ENCODE measurements at regions not wholly inside any gene's neighbourhood (a gene's known extent, or its start where the extent isn't known, plus 50 kb on each side); places are given as distances from the start of the nearest gene placed in this dataset.
A peak's percentile ranks its signal among the peaks of the same experiment; 100 is the strongest.

DNA sequence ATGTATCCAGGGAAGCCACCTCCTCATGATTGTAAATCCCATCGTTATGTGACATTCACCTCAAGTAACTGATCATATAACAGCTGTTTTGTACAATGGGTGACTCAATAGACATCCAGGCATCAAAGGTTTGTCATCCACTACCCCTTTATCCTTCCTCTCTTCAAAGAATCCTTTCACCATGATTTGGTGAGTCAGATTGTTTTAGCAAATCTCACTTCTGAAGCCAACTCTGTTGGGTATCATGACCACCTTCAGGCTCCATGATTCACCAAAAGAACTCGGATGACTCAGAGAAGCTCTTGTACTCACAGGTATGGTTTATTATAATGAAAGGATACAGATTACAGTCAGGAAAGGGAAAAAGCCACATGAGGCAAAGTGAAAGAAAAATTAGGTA is 132.1 kb downstream of the PWWP3B start:
- CTCF ChIA-PET = no interaction called here
- no peak for DNase-seq (ENCODE audit: extremely low spot score)
- POLR2A ChIA-PET = no interaction called here
- no peak for TF ChIP-seq FOXA1 (IDR thresholded peaks at IDR 0.05)

GRCh38 chrX:106300656-106301055 is 132.6 kb downstream of the PWWP3B start:
- CTCF ChIA-PET = no interaction called here
- DNase-seq (ENCODE audit: extremely low spot score) = no peak
- POLR2A ChIA-PET = no interaction called here
- no peak for TF ChIP-seq ZNF384 (IDR thresholded peaks at IDR 0.05)
- no peak for TF ChIP-seq ELF4 (IDR thresholded peaks at IDR 0.05)
- TF ChIP-seq SUZ12 (IDR thresholded peaks at IDR 0.05) = no peak
- TF ChIP-seq FOXA1 (IDR thresholded peaks at IDR 0.05) = no peak
- TF ChIP-seq TARDBP (IDR thresholded peaks at IDR 0.05) = no peak
- no peak for TF ChIP-seq LEF1 (IDR thresholded peaks at IDR 0.05; ENCODE audit: borderline replicate concordance)
- TF ChIP-seq CTBP1 (IDR thresholded peaks at IDR 0.05; ENCODE audit: borderline replicate concordance) = no peak
- no peak for TF ChIP-seq FOXM1 (IDR thresholded peaks at IDR 0.05; ENCODE audit: borderline replicate concordance)
- TF ChIP-seq BHLHE40 (IDR thresholded peaks at IDR 0.05; ENCODE audit: borderline replicate concordance) = no peak
- TF ChIP-seq PKNOX1 (IDR thresholded peaks at IDR 0.05) = no peak
- no peak for TF ChIP-seq FOXK2 (IDR thresholded peaks at IDR 0.05)
- TF ChIP-seq NFRKB (IDR thresholded peaks at IDR 0.05) = no peak
- no peak for TF ChIP-seq HDGF (IDR thresholded peaks at IDR 0.05; ENCODE audit: borderline replicate concordance)
- no peak for TF ChIP-seq ARNT (IDR thresholded peaks at IDR 0.05)
- TF ChIP-seq L3MBTL2 (conservative IDR thresholded peaks at IDR 0.05) = no peak
- no peak for TF ChIP-seq SP1 (IDR thresholded peaks at IDR 0.05)

DNA sequence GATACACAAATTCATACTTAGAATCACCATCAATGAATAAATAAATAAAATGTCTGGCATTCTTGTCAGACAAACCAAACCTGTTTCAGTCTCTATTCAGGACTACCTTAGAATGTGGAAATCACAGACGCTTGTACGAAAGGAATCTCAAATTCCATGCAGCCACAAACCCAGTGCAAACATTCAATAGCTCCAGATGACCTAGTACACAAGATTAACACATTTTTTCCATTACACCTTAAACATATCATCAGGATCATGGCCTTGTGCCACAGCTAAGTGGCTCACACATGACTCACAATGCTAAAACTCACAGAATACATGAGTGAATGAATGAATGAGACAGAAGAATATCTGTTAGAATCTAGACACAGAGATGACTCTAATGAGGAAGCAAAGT is 134.2 kb downstream of the PWWP3B start:
- DNase-seq (ENCODE audit: extremely low spot score) = no peak
- ChIA-PET CTCF (no interaction called here), POLR2A (no interaction called here)
- no peak for TF ChIP-seq ZNF384 (IDR thresholded peaks at IDR 0.05)

GRCh38 chrX:106306391-106306947 is 138.4 kb downstream of the PWWP3B start:
- peak; percentile 66 for TF ChIP-seq ELF4 (IDR thresholded peaks at IDR 0.05)
- TF ChIP-seq ZNF384 (IDR thresholded peaks at IDR 0.05) = no peak
- CTCF ChIA-PET = no interaction called here
- DNase-seq (ENCODE audit: extremely low spot score) = no peak
- POLR2A ChIA-PET = no interaction called here

- TF ChIP-seq FOXA1 (IDR thresholded peaks at IDR 0.05) (no peak), L3MBTL2 (conservative IDR thresholded peaks at IDR 0.05) (no peak), LEF1 (IDR thresholded peaks at IDR 0.05; ENCODE audit: borderline replicate concordance) (no peak), NFRKB (IDR thresholded peaks at IDR 0.05) (no peak), FOXM1 (IDR thresholded peaks at IDR 0.05; ENCODE audit: borderline replicate concordance) (no peak), CTBP1 (IDR thresholded peaks at IDR 0.05; ENCODE audit: borderline replicate concordance) (no peak), BHLHE40 (IDR thresholded peaks at IDR 0.05; ENCODE audit: borderline replicate concordance) (no peak), TARDBP (IDR thresholded peaks at IDR 0.05) (no peak), ELF4 (IDR thresholded peaks at IDR 0.05) (no peak), FOXK2 (IDR thresholded peaks at IDR 0.05) (no peak), PKNOX1 (IDR thresholded peaks at IDR 0.05) (no peak)
- ChIA-PET POLR2A (no interaction called here), CTCF (no interaction called here)
- no peak for DNase-seq (ENCODE audit: extremely low spot score)
Measured at GRCh38 chrX:106323357-106323756, 155.3 kb downstream of the PWWP3B start.

- POLR2A ChIA-PET = no interaction called here
- DNase-seq (ENCODE audit: extremely low spot score) = no peak
- TF ChIP-seq LEF1 (IDR thresholded peaks at IDR 0.05; ENCODE audit: borderline replicate concordance) (no peak), HDGF (IDR thresholded peaks at IDR 0.05; ENCODE audit: borderline replicate concordance) (no peak), L3MBTL2 (conservative IDR thresholded peaks at IDR 0.05) (no peak), BHLHE40 (IDR thresholded peaks at IDR 0.05; ENCODE audit: borderline replicate concordance) (no peak), SP1 (IDR thresholded peaks at IDR 0.05) (no peak), ZNF384 (IDR thresholded peaks at IDR 0.05) (no peak), NFRKB (IDR thresholded peaks at IDR 0.05) (no peak), SUZ12 (IDR thresholded peaks at IDR 0.05) (no peak)
- CTCF ChIA-PET = no interaction called here
Measured at GRCh38 chrX:106331606-106332005, 163.5 kb downstream of the PWWP3B start.

GRCh38 chrX:106341823-106342222 is 173.7 kb downstream of the PWWP3B start:
- ChIA-PET CTCF (no interaction called here), POLR2A (no interaction called here)
- TF ChIP-seq ZNF384 (IDR thresholded peaks at IDR 0.05) (no peak), ELF4 (IDR thresholded peaks at IDR 0.05) (no peak), FOXA1 (IDR thresholded peaks at IDR 0.05) (no peak), BHLHE40 (IDR thresholded peaks at IDR 0.05; ENCODE audit: borderline replicate concordance) (no peak), LEF1 (IDR thresholded peaks at IDR 0.05; ENCODE audit: borderline replicate concordance) (no peak), FOXK2 (IDR thresholded peaks at IDR 0.05) (no peak), FOXM1 (IDR thresholded peaks at IDR 0.05; ENCODE audit: borderline replicate concordance) (no peak), PKNOX1 (IDR thresholded peaks at IDR 0.05) (no peak), L3MBTL2 (conservative IDR thresholded peaks at IDR 0.05) (no peak), CTBP1 (IDR thresholded peaks at IDR 0.05; ENCODE audit: borderline replicate concordance) (no peak), TARDBP (IDR thresholded peaks at IDR 0.05) (no peak), HDGF (IDR thresholded peaks at IDR 0.05; ENCODE audit: borderline replicate concordance) (no peak), ARNT (IDR thresholded peaks at IDR 0.05) (no peak), SP1 (IDR thresholded peaks at IDR 0.05) (no peak), NFRKB (IDR thresholded peaks at IDR 0.05) (no peak)
- DNase-seq (ENCODE audit: extremely low spot score) = no peak
